GM18508 (cell line): ENCODE measurements at regions not wholly inside any gene's neighbourhood (a gene's known extent, or its start where the extent isn't known, plus 50 kb on each side); places are given as distances from the start of the nearest gene placed in this dataset.
"Not testable (repeated sequence)": the region's sequence is repeated elsewhere in the genome, so short reads cannot be mapped to it uniquely, and the experiment has no call there.

Source experiments
- ATAC-seq: cut with Tn5 transposase; IDR thresholded peaks from one replicate; pipeline ENCODE4 v1.9.1; 2021; ENCODE audit warnings: moderate number of reproducible peaks; ENCODE audit not compliant: insufficient read depth, unreplicated experiment

- ATAC-seq = no peak
Observed at GRCh38 chr14:30471980-30472379, 87.0 kb upstream of the G2E3 start.

DNA sequence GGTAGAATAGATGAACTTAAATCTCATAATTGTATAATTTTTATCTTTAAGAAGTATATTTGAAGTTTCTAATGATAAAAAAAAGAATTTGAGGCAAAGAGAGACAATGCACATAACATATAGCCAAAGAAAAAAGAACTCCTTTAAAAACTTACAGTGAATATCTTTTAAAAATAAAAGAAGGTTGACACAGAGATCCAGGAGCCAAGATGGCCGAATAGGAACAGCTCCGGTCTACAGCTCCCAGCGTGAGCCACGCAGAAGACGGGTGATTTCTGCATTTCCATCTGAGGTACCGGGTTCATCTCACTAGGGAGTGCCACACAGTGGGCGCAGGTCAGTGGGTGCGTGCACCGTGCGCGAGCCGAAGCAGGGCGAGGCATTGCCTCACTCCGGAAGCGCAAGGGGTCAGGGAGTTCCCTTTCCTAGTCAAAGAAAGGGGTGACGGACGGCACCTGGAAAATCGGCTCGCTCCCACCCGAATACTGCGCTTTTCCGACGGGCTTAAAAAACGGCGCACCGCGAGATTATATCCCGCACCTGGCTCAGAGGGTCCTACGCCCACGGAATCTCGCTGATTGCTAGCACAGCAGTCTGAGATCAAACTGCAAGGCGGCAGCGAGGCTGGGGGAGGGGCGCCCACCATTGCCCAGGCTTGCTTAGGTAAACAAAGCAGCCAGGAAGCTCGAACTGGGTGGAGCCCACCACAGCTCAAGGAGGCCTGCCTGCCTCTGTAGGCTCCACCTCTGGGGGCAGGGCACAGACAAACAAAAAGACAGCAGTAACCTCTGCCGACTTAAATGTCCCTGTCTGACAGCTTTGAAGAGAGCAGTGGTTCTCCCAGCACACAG, 84.9 kb upstream of the G2E3 start:
- not testable (repeated sequence) for ATAC-seq

DNA sequence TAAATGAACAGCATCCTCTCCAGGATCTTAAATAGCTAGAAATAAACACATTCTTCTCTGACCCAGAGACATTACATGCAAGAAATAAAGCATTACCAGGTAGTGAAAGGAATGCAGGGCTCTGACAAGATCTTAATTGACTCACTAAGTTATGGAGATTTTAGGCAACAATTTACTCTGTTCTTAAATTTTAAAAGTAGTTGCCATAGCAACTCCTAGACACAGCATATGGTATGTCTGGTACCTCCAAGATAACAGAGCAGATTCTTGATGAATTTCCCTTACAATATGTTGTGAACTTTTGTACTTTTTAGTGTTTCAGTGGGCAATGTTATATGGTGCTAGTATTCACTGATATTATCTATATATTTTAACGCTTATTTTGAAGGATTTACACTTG, 76.7 kb upstream of the G2E3 start:
- ATAC-seq = no peak

- no peak for ATAC-seq
Observed at GRCh38 chr14:30484201-30484600, 74.8 kb upstream of the G2E3 start.

- no peak for ATAC-seq
Observed at GRCh38 chr14:30484976-30485375, 74.0 kb upstream of the G2E3 start.

DNA sequence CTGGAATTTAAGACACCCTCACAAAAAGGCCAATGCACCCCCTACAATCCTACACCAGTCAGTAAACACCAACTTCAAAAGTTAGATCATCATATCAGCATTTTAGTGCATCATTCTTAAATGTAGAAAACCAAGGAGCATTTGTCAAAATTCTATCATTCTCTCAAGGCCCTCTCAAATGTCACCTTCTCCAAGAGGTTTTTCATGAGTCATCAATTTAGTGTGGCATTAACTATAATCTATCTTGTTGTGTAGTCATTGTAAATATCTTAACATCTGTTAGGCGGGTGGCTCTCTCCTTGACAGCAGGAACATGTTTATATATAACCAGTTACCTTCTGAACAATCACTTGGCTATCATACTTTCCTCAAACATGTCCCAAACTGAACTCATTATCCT, 62.1 kb upstream of the G2E3 start:
- no peak for ATAC-seq

DNA sequence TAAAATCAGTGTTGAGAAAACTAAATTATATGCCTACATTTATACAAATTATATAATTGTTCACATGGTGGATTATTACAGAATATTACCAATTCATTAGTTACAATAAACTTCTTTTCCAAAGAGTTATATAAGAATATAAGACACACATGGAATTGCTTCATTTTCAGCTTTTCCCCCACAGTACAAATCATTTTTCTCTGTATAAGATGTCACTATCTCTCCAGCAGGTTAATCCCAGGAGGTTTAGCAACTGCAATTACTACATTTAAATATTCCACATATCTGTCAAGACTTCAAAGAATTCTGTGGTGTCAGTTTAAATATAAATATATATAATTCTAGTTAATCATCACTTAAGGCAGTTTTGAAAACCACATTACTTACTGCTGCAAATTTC, 59.6 kb upstream of the G2E3 start:
- ATAC-seq = no peak

GRCh38 chr14:30500222-30500621, 58.7 kb upstream of the G2E3 start:
- no peak for ATAC-seq

DNA sequence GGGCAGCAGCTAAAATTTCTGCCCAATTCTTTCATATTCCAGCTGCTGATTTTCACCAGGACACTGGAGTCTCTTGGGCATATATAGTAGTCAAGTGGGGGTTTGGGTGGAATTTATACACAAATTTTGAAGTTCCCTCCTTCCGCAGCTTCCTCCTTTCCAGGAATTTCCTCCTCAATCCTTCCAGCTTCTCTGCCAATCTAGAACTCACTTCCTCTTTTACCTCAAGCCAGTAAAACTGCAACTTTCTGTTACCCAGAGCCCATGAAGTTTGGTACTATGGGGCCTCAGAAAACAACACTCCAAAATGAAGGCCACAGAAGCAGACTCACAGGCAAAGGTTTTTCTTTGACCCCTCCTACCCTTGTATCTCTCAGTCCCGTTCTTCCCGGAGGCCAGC, 51.7 kb upstream of the G2E3 start:
- no peak for ATAC-seq
